ENCODE measurements at regions not wholly inside any gene's neighbourhood (a gene's known extent, or its start where the extent isn't known, plus 50 kb on each side); places are given as distances from the start of the nearest gene placed in this dataset.
"Not testable (repeated sequence)": the region's sequence is repeated elsewhere in the genome, so short reads cannot be mapped to it uniquely, and the experiment has no call there.

DNA sequence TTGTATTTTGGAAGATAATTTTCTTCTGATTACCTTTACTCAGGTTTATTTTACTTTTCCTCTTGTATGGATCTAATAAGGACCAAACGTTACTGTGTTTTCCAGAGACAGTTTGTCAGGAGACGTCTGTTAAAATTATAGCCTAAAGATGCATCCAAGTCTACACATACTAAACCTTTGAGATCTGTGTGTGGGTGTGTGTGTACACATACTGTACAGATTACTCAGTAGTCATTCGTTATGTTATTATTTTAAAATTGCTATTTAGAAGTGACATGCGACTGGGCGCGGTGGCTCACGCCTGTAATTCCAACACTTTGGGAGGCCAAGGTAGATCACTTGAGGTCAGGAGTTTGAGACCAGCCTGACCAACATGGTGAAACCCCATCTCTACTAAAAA, 51.6 kb upstream of the CNTLN start:
- ChIA-PET POLR2A (no interaction called here), CTCF (no interaction called here)
- Histone ChIP-seq H3K27ac (ENCODE audit: low read depth, low read length) (no peak overlapping the region), H3K4me3 (ENCODE audit: low read length) (no peak overlapping the region), H3K36me3 (ENCODE audit: insufficient read depth, low read length) (no peaks in the 10 kb centered on the region), H3K27me3 (ENCODE audit: insufficient read depth, low read length, poor library complexity, severe bottlenecking) (no peaks in the 10 kb centered on the region), H3K9me3 (ENCODE audit: low read length) (no peaks in the 10 kb centered on the region), H3K4me1 (ENCODE audit: insufficient read depth, low read length) (no peaks in the 10 kb centered on the region)
- Mint-ChIP-seq H3K4me3 (no peak overlapping the region), H3K27ac (no peak overlapping the region), H3K36me3 (no peaks in the 10 kb centered on the region), H3K9me3 (peaks cover 0 to 10% (median 4%) of the 10 kb centered on the region in 5 donors), H3K4me1 (no peaks in the 10 kb centered on the region), H3K27me3 (no peaks in the 10 kb centered on the region)
- DNase-seq: no peak

DNA sequence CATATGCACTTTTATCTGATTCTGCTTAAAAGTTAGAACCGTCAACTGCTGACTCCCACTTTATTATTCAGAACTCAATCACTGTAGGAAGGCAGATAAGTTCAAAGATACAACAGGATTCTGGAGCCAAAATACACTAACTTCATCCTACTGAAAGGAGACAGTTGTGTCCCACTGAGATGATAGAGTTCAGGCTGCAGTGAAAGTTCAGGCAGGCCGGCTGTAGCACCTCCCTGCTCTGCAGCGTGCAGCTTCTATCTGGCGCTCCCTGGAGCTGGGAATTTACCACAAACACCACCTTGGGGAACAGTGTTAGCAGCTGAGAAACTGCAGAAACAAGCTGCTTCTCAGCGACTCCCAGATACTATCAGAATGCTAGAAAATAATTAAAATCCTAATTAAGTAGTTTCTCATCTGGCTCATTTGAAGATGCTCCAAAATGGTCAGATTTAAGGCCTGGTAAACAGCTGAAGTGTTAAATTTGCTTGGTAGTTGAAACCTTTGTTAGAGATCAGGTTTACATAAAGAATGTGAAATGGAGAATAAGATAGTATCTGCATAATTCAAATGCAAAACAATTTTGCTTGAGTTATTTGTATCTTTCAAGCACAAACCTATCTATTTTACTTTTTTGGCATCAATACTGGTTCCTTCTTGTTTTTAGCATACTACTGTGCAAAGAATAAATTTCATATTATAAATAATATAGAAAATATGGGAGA, 52.3 kb upstream of the CNTLN start:
- Histone ChIP-seq H3K27ac (ENCODE audit: low read depth, low read length) (no peak overlapping the region), H3K36me3 (ENCODE audit: insufficient read depth, low read length) (no peaks in the 10 kb centered on the region), H3K27me3 (ENCODE audit: insufficient read depth, low read length, poor library complexity, severe bottlenecking) (no peaks in the 10 kb centered on the region), H3K4me3 (ENCODE audit: low read length) (no peak overlapping the region), H3K9me3 (ENCODE audit: low read length) (no peaks in the 10 kb centered on the region), H3K4me1 (ENCODE audit: insufficient read depth, low read length) (no peaks in the 10 kb centered on the region)
- ChIA-PET POLR2A (no interaction called here), CTCF (no interaction called here)
- Mint-ChIP-seq H3K36me3 (no peaks in the 10 kb centered on the region), H3K27me3 (no peaks in the 10 kb centered on the region), H3K4me3 (no peak overlapping the region), H3K4me1 (no peaks in the 10 kb centered on the region), H3K9me3 (peaks cover 2 to 10% (median 4%) of the 10 kb centered on the region in 5 donors), H3K27ac (no peak overlapping the region)
- DNase-seq: no peak

DNA sequence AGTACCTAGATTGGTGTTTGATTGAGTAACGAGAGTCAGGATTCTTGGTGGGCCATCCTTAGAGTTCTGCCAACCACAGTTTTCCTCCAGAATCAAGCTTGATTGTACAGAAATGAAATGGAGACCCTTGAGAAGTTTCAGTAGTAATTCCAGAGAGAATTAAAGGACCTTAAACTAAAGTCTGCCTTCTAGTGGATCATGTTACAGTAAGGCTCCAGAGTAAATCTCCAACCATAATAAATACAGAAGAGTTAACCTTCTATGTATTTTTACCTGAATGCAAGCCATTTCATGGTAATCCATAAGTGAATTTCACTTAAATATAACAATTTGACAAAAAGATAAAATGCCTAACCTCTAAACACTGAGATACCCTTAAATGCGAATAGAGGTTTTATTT, 53.0 kb upstream of the CNTLN start:
- Histone ChIP-seq H3K36me3 (ENCODE audit: insufficient read depth, low read length) (no peaks in the 10 kb centered on the region), H3K27ac (ENCODE audit: low read depth, low read length) (no peak overlapping the region), H3K4me3 (ENCODE audit: low read length) (no peak overlapping the region), H3K9me3 (ENCODE audit: low read length) (no peaks in the 10 kb centered on the region), H3K27me3 (ENCODE audit: insufficient read depth, low read length, poor library complexity, severe bottlenecking) (no peaks in the 10 kb centered on the region), H3K4me1 (ENCODE audit: insufficient read depth, low read length) (no peaks in the 10 kb centered on the region)
- no peak for DNase-seq
- Mint-ChIP-seq H3K27ac (no peak overlapping the region), H3K4me1 (no peaks in the 10 kb centered on the region), H3K9me3 (peaks cover 2 to 10% (median 4%) of the 10 kb centered on the region in 5 donors), H3K27me3 (no peaks in the 10 kb centered on the region), H3K36me3 (no peaks in the 10 kb centered on the region), H3K4me3 (no peak overlapping the region)
- ChIA-PET POLR2A (no interaction called here), CTCF (no interaction called here)

DNA sequence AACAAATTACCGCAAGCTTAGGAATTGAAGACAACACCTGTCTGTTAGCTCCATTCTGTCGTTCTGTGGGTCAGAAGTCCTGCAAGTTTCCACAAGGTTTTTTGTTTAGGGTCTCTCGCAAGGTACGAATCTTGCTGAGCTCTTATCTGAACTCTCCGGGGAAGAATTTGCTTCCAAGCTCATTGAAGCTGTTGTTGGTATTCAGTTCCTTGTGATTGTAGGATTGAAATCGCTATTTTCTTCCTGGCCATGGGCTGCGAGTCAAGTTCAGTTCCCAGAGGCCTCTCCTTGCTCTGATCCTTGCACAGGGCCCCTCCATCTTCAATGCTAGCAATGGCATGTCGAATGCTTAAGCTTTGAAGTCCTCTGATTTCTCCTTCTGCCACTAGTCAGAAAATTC, 53.5 kb upstream of the CNTLN start:
- ChIA-PET POLR2A (no interaction called here), CTCF (no interaction called here)
- H3K9me3 ChIP-seq (ENCODE audit: low read length): no peaks in the 10 kb centered on the region
- Mint-ChIP-seq H3K4me1 (no peaks in the 10 kb centered on the region), H3K27ac (no peak overlapping the region), H3K36me3 (no peaks in the 10 kb centered on the region), H3K27me3 (no peaks in the 10 kb centered on the region), H3K4me3 (no peak overlapping the region), H3K9me3 (peaks cover 2 to 10% (median 6%) of the 10 kb centered on the region in 5 donors)
- H3K4me1 ChIP-seq (ENCODE audit: insufficient read depth, low read length): no peaks in the 10 kb centered on the region
- no peak overlapping the region for H3K4me3 ChIP-seq (ENCODE audit: low read length)
- DNase-seq: no peak
- H3K27me3 ChIP-seq (ENCODE audit: insufficient read depth, low read length, poor library complexity, severe bottlenecking): no peaks in the 10 kb centered on the region
- H3K27ac ChIP-seq (ENCODE audit: low read depth, low read length): no peak overlapping the region
- H3K36me3 ChIP-seq (ENCODE audit: insufficient read depth, low read length): no peaks in the 10 kb centered on the region

DNA sequence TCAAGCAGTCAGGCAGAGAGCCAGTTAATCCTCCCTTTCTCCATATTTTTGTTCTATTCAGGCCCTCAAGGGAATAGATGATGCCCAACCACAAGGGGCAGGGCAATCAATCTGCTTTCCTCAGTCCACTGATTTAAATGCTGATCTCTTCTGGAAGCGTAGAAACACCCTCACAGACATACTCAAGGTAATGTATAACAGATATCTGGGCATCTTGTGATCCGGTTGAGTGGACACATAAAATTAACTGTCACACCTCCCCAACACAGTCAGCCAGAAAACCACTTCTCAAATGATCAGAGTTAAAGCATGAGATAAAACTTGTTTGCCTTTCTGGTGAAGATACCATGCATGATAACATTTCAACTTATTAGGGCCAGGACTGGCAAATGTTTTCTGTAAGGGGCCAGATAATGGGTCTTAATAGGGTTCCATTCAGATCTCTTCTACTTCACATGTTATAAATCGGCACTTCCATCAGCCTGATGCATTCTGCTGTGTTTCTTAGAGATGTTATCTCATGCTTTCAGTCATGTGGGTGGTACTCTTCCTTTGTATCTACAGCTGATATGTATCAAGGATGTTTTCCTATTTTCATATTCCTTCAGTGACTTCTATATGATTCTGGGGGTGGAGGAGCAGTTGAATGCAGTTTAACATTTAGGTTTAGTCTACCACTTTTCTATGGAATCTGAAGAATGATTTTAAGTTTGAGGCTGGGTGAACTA, 58.9 kb upstream of the CNTLN start:
- POLR2A ChIA-PET: no interaction called here
- H3K9me3 Mint-ChIP-seq: peaks cover 0 to 22% (median 6%) of the 10 kb centered on the region in 5 donors
- no peak for DNase-seq
- Histone ChIP-seq H3K36me3 (ENCODE audit: insufficient read depth, low read length) (no peaks in the 10 kb centered on the region), H3K4me1 (ENCODE audit: insufficient read depth, low read length) (no peaks in the 10 kb centered on the region), H3K4me3 (ENCODE audit: low read length) (no peak overlapping the region), H3K27ac (ENCODE audit: low read depth, low read length) (no peak overlapping the region), H3K27me3 (ENCODE audit: insufficient read depth, low read length, poor library complexity, severe bottlenecking) (no peaks in the 10 kb centered on the region), H3K9me3 (ENCODE audit: low read length) (no peaks in the 10 kb centered on the region)
- no peak overlapping the region for H3K4me3 Mint-ChIP-seq
- no peaks in the 10 kb centered on the region for H3K4me1 Mint-ChIP-seq
- H3K27ac Mint-ChIP-seq: no peak overlapping the region
- H3K27me3 Mint-ChIP-seq: peaks cover 0 to 1% of the 10 kb centered on the region in 2 donors
- peaks cover 0 to 2% (median 0%) of the 10 kb centered on the region in 3 donors for H3K36me3 Mint-ChIP-seq
- CTCF ChIA-PET: no interaction called here

DNA sequence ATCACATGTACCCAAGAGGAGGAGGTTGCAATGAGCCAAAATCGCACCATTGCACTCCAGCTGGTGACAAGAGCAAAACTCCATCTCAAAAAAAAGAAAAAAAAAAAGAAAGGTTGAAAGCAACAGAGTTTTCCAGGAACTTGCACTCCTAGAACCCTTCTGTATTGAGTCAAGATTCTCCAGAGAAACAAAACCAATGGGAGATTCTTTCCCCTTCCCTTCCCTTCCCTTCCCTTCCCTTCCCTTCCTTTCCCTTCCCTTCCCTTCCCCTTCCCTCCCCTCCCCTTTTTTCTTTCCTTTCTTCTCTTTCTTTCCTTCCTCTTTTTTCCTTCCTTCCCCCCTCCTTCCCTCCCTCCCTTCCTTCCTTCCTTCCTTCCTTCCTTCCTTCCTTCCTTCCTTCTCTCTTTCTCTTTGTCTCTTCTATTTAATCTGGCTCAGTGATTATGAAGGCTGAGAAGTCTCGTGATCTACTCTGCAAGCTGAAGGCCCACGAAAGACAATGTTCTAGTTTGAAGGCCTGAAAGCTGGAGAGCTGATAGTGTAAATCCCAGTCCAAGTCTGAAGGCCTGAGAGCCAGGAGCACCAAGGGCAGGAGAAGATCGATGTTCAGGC, 59.6 kb upstream of the CNTLN start:
- Mint-ChIP-seq H3K27me3 (peaks cover 0 to 1% of the 10 kb centered on the region in 2 donors), H3K9me3 (peaks cover 0 to 22% (median 6%) of the 10 kb centered on the region in 5 donors), H3K4me3 (no peak overlapping the region), H3K27ac (no peak overlapping the region), H3K36me3 (peaks cover 0 to 2% (median 0%) of the 10 kb centered on the region in 3 donors), H3K4me1 (no peaks in the 10 kb centered on the region)
- Histone ChIP-seq H3K27ac (ENCODE audit: low read depth, low read length) (no peak overlapping the region), H3K9me3 (ENCODE audit: low read length) (no peaks in the 10 kb centered on the region), H3K27me3 (ENCODE audit: insufficient read depth, low read length, poor library complexity, severe bottlenecking) (no peaks in the 10 kb centered on the region), H3K4me3 (ENCODE audit: low read length) (no peak overlapping the region), H3K4me1 (ENCODE audit: insufficient read depth, low read length) (no peaks in the 10 kb centered on the region), H3K36me3 (ENCODE audit: insufficient read depth, low read length) (no peaks in the 10 kb centered on the region)
- DNase-seq: no peak
- ChIA-PET CTCF (no interaction called here), POLR2A (no interaction called here)

DNA sequence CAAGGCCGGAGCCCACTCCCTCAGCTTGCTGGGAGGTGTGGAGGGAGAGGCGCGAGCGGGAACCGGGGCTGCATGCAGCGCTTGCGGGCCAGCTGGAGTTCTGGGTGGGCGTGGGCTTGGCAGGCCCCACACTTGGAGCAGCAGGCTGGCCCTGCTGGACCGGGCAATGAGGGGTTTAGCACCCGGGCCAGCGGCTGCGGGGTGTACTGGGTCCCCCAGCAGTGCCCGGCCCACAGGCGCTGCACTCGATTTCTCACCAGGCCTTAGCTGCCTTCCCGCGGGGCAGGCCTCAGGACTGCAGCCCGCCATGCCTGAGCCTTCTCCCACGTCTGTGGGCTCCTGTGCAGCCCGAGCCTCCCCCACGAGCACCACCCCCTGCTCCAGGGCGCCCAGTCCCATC, 62.3 kb upstream of the CNTLN start:
- H3K9me3 ChIP-seq (ENCODE audit: low read length); H3K4me1 ChIP-seq (ENCODE audit: insufficient read depth, low read length); H3K4me3 ChIP-seq (ENCODE audit: low read length); H3K27me3 Mint-ChIP-seq; H3K4me1 Mint-ChIP-seq; H3K36me3 Mint-ChIP-seq; H3K36me3 ChIP-seq (ENCODE audit: insufficient read depth, low read length); H3K4me3 Mint-ChIP-seq; CTCF ChIA-PET; H3K27ac ChIP-seq (ENCODE audit: low read depth, low read length); POLR2A ChIA-PET; H3K27ac Mint-ChIP-seq; H3K27me3 ChIP-seq (ENCODE audit: insufficient read depth, low read length, poor library complexity, severe bottlenecking); DNase-seq: not testable (repeated sequence)
- H3K9me3 Mint-ChIP-seq: peaks cover 0 to 18% (median 10%) of the 10 kb centered on the region in 5 donors

DNA sequence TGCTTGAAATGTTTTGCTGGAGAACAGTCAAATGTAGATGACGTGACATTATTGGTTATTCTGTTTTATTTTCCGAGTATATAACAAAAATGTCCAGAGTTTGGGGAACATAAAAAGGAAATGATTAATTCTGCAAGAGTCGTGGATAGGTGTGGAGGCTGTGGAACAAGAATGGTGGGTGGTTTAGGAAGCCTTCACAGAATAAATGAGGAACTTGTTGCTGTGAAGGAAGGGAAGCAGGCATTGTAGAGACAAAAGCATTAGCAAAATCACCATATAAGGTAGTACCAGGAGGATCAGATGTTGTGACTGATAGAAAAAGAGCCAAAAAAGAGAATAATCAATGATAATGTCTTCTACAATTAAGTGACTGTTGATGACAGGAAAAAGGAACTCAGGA, 66.2 kb upstream of the CNTLN start:
- Mint-ChIP-seq H3K9me3 (peaks cover 0 to 11% (median 8%) of the 10 kb centered on the region in 5 donors), H3K4me3 (no peak overlapping the region), H3K36me3 (peaks cover 0 to under 1% (median 0%) of the 10 kb centered on the region in 3 donors), H3K4me1 (no peaks in the 10 kb centered on the region), H3K27ac (no peak overlapping the region), H3K27me3 (peaks cover 0 to 1% of the 10 kb centered on the region in 2 donors)
- no peak overlapping the region for H3K4me3 ChIP-seq (ENCODE audit: low read length)
- DNase-seq: no peak
- CTCF ChIA-PET: no interaction called here
- no peaks in the 10 kb centered on the region for H3K36me3 ChIP-seq (ENCODE audit: insufficient read depth, low read length)
- H3K27me3 ChIP-seq (ENCODE audit: insufficient read depth, low read length, poor library complexity, severe bottlenecking): no peaks in the 10 kb centered on the region
- no peaks in the 10 kb centered on the region for H3K4me1 ChIP-seq (ENCODE audit: insufficient read depth, low read length)
- POLR2A ChIA-PET: no interaction called here
- no peak overlapping the region for H3K27ac ChIP-seq (ENCODE audit: low read depth, low read length)
- no peaks in the 10 kb centered on the region for H3K9me3 ChIP-seq (ENCODE audit: low read length)
